NCI-H2171 (cell line): ENCODE measurements at regions not wholly inside any gene's neighbourhood (a gene's known extent, or its start where the extent isn't known, plus 50 kb on each side); places are given as distances from the start of the nearest gene placed in this dataset.
"Not testable (repeated sequence)": the region's sequence is repeated elsewhere in the genome, so short reads cannot be mapped to it uniquely, and the experiment has no call there.

ENCODE experiments used
- DNase-seq: peaks from one replicate; lab custom pipeline; 2025; lab: John Stamatoyannopoulos, UW

DNA sequence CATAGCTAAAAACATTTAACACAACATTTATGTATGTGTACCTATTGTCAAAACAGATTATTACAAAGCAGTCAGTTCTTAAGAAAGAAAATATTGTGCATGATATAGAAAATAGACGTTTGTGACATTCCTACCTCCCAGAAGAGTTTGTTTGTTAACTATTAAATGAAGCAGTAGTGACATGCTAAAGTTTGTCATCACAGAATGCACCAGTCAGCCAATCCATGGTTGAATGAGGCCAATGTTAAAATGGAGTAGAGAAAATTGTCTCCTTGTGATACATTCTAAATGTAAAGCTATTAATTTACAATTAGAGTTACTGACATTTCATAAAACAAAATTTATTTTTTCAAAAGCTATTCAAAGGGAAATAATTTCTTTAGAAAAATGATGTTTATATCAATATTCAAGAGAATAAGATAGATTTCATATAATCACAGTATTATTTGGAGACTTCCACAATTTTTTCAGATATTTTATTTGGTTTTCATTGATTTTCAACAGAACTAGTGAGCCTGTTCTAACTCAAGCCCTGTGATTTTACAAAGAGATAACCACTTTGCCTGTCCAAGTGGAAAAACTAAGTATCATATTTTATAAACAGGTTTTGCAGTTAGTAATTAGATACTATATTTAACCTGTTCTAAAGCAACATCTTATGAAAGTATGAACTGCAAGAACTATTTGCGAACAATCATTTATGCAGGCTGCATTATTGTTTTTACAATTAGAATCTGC is 176.8 kb downstream of the ISL1 start:
- DNase-seq, result no peak

DNA sequence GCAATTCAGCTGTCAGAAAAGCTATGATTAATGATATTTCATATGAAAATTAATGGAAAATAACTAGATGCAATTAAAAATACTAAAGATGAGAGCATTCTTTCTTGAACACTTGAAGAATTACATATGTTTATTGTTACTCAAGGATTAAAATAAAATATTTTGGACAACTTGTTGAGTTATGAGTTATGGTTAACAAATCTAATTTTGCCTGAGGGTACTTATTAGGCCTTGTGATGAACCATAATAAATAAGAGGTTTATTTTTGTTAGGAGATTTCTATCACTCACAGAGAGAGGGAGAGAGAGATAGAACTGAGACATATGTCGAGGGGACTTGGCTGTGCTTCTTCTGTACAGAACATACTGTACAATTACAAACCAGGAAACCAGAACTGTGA is 183.7 kb downstream of the ISL1 start:
- DNase-seq, result no peak

- DNase-seq, result no peak
These were observed 184.4 kb downstream of the ISL1 start for GRCh38 chr5:51567636-51568035.

DNA sequence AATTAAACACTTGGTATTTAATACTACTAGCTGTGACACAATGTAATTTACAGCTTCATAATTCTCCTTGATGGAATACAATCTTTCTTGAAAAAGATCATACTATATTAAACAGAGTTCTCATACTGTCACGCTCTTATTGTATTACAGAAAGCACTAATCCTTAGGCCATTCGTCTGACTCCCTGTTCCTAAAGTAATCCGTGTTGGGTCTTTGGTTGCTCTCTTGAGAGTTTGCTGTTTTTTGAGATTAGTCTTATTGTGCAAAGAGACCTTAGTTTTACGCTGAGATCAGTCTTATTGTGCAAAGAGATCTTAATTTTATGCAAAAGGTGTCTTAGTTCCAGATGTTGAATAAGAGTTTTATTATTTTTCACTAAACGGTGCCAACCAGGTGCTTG is 190.6 kb downstream of the ISL1 start:
- no peak for DNase-seq

- DNase-seq, result no peak
These were observed 199.7 kb downstream of the ISL1 start for GRCh38 chr5:51582871-51583394.

- no peak for DNase-seq
These were observed 214.8 kb downstream of the ISL1 start for GRCh38 chr5:51598026-51598425.

DNA sequence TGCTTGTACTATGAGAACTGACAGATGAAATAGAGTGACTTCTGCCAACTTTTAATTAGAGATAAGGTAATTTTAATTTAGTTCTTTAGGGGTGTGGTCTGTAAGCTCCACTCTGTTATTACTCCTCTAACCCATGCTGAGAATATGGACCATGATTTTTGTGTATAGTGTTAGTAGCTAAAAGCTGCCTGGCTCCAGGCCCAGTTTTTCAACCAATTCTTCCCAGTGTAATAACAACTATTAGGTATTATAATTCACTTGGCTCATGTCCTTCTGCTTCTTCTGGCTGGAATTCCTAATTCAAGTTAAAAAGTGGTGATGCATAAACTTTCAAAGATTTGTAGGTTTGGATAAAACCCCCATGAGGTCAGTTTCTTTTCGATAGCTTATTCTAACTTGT is 216.3 kb downstream of the ISL1 start:
- DNase-seq, result no peak

DNA sequence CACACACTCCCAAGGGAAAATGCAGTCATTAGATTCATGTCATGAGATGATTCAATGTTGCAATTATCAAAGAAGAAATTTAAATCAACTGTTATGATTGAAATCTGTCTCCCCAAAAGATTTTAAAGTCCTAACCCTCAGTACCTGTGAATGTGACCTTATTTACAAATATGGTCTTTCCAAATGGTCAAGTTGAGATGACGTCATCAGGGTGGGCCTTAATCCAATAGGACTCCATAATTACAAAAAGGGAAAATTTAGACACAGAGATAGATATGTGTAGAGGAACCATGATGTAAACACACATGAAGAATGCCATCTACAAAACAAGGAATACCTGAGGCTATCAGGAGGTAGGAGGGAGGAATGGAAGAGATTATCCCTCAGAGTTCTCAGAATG is 221.1 kb downstream of the ISL1 start:
- no peak for DNase-seq

DNA sequence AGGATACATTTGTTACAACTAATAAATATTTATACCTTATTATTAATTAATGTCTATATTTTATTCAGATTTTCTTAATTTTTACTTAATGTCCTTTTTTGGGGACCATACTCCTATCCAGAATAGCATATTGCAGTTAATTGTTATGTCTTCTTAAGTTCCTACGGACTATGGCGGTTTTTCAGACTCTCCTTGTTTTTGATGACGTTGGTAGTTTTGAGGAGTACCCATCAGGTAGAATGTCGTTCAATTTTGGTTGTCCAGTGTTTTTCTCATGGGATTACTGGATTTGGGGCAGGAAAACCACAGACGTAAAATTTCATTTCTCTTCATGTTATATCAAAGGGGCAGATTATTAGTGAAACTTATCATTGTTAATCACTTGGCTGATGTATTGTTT is 223.7 kb downstream of the ISL1 start:
- no peak for DNase-seq

DNA sequence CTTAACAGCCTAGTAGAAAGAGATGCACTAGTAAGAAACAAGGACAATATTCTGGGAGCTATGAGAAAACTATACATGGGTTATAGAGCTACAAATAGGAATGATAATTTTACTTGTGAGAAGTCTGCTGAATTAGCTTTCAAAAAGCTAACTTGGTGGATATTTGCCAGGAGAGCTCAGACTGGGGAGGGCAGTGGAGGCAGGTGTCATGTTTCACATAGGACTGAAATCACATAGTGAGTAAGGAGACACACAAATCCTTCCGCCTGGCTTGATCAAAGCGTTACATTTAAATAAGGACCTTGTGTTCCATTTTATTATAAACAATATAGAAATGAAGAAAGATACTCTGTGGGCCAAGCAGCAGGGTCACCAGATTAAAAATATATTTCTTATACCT is 235.0 kb downstream of the ISL1 start:
- peak; percentile 22 for DNase-seq

- no peak for DNase-seq
These were observed 237.9 kb downstream of the ISL1 start for GRCh38 chr5:51621156-51621555.

DNA sequence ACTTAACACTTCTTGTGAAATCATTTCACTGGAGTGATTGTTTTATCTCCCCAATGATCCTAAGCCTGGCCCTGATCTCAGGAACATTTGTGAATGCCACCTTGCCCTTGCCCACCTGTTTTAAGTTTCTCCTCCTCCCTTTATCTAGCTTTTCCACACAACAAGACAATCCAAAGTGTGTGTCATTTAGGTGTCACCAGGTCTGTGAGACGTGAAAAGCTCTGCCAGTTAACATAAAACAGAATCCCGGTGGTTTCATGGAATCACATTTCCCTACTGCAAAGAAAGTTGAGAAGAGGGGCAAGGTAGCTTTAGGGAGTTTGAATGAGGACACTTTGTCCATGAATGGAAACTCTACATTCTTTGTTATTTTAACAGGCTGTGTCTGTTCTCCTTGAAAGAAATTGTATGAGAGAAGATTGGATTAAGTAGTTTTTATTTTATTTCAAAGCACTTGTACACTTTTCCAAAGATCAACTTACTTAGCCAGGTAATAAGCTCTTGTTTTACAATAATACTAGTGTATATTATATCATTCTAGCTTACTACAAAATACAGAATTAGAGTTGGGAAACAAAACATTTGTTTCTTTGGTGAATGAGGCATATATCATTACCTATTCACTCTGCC is 239.0 kb downstream of the ISL1 start:
- no peak for DNase-seq

GRCh38 chr5:51625224-51625968 is 242.1 kb downstream of the ISL1 start:
- no peak for DNase-seq

- DNase-seq, result no peak
These were observed 248.8 kb downstream of the ISL1 start for GRCh38 chr5:51632027-51632426.

- no peak for DNase-seq
These were observed 249.5 kb downstream of the ISL1 start for GRCh38 chr5:51632793-51633192.

DNA sequence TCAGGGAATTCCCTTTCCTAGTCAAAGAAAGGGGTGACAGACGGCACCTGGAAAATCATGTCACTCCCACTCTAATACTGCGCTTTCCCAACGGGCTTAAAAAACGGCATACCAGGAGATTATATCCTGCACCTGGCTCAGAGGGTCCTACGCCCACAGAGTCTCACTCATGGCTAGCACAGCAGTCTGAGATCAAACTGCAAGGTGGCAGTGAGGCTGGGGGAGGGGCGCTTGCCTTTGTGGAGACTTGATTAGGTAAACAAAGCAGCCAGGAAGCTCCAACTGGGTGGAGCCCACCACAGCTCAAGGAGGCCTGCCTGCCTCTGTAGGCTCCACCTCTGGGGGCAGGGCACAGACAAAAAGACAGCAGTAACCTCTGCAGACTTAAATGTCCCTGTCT is 253.7 kb downstream of the ISL1 start:
- DNase-seq, result not testable (repeated sequence)

DNA sequence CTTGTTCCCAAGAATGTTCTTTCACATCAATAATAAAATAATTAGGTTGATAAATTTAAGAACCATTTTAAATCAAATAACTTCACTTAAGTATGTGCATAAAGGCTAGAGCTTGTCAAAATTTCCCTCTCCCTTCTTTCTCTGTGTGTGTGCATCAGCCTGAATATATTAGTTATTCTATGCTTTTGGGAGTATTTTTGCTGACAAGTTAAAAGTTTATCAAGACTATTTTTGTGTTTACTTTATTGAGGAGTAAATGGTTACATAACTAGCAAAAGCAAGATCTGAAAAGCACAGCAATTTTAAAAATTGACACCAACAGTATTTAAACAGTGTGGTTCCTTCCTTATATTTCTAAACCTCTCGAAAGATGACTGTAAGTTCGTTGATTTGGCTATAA is 261.7 kb downstream of the ISL1 start:
- DNase-seq, result no peak

DNA sequence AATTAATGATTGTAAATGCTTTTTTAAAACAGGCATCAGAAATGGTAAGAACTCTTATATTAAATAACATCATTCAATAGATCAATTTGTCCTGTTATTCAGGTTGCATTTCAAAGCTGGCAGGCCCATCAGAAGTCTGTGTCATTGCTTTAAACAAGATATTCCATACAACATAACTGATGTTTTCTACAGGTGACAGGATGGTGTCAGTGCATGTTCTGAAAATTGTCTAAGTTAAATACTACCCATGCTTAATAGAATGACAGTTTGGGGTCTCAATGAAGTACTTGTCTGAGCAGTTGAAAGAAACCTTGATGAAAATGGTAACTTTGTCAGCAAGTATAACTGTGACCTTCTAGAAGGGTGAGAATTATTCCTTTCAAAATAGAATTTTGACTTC is 263.2 kb downstream of the ISL1 start:
- DNase-seq, result no peak

DNA sequence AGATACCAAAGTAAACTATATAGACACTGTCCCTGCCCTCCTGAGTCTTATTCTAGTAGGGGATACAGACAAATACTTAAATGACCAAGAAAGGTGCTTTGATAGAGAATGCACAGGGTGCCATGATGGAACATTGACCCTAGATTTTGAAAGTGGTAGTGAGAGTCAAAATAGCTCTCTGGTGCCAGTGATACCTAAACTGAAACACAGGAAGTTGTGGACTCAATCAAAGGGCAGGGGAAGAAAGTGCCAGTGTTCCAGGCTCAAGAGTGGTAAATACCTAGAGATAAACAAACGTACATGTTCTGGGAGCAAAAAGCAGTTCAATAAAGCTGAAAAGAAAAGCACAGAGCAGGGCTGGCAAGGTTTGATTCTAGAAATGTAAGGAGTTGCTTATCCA is 267.6 kb downstream of the ISL1 start:
- DNase-seq, result no peak

DNA sequence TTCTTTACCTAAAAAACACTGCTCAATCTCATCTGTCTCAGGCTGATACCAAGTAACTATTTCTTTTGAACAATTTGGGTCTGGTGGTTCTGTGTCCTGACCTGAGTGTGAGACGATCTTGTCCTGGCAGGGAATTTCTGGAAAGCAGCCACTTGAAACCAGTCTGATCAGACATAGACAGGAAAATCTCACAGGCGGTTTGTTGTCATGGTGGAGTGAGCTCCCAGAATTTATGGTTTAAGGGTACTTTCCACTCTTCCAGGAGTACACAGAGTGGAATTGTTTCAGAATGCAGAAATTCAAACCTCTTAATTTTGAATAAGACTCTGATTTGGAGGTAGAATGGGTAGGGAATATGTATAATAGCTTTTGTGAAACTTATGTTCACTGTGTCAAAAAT is 268.2 kb downstream of the ISL1 start:
- no peak for DNase-seq

GRCh38 chr5:51651889-51652288 is 268.6 kb downstream of the ISL1 start:
- no peak for DNase-seq

GRCh38 chr5:51652980-51653379 is 269.7 kb downstream of the ISL1 start:
- no peak for DNase-seq
